Astrocyte (in vitro differentiated cells and primary cell): ENCODE measurements at regions not wholly inside any gene's neighbourhood (a gene's known extent, or its start where the extent isn't known, plus 50 kb on each side); places are given as distances from the start of the nearest gene placed in this dataset.

Experiments used
- DNase-seq: peaks from one replicate; pipeline ENCODE4 v3.0.0-alpha.2; 2010; ENCODE audit warnings: low read depth
- FAIRE-seq: peaks from 2 replicates; lab custom pipeline; 2011; peaks lifted over from hg19 to GRCh38; lab: Jason Lieb, UNC
- H2AFZ ChIP-seq: 2 replicates; pipeline ENCODE4 v1.6.0; 2012; ENCODE audit warnings: low read depth, low read length, inconsistent platforms
- H3K27ac ChIP-seq: 2 replicates; pipeline ENCODE4 v1.5.1; 2011; ENCODE audit warnings: low read depth, low read length, inconsistent platforms
- H3K27me3 ChIP-seq: 2 replicates; pipeline ENCODE4 v1.6.0; 2011; ENCODE audit warnings: low read length, inconsistent platforms; ENCODE audit not compliant: insufficient read depth
- H3K36me3 ChIP-seq: 2 replicates; pipeline ENCODE4 v1.5.1; 2011; ENCODE audit warnings: low read length, inconsistent platforms; ENCODE audit not compliant: insufficient read depth
- H3K4me1 ChIP-seq: 2 replicates; pipeline ENCODE4 v1.5.1; 2011; ENCODE audit warnings: low read length, inconsistent platforms; ENCODE audit not compliant: insufficient read depth
- H3K4me2 ChIP-seq: 2 replicates; pipeline ENCODE4 v1.6.0; 2012; ENCODE audit warnings: low read length, inconsistent platforms
- H3K4me3 ChIP-seq: 2 replicates; pipeline ENCODE4 v1.5.1; 2011; ENCODE audit warnings: low read depth, mild to moderate bottlenecking, low read length, inconsistent platforms; ENCODE audit not compliant: insufficient read depth
- H3K79me2 ChIP-seq: 2 replicates; pipeline ENCODE4 v1.6.0; 2012; ENCODE audit warnings: mild to moderate bottlenecking, low read length, inconsistent platforms; ENCODE audit not compliant: insufficient read depth
- H3K9ac ChIP-seq: 2 replicates; pipeline ENCODE4 v1.6.0; 2012; ENCODE audit warnings: mild to moderate bottlenecking, low read length, inconsistent platforms
- H3K9me3 ChIP-seq: 2 replicates; pipeline ENCODE4 v1.5.1; 2012; ENCODE audit warnings: low read depth, mild to moderate bottlenecking, low read length, inconsistent platforms; ENCODE audit not compliant: insufficient read depth
- H4K20me1 ChIP-seq: 2 replicates; pipeline ENCODE4 v1.6.0; 2012; ENCODE audit warnings: low read length, inconsistent platforms; ENCODE audit not compliant: insufficient read depth
- H3K27ac Mint-ChIP-seq: one replicate; pipeline ENCODE4 v1.8.0; 2021; ENCODE audit warnings: mild to moderate bottlenecking, mixed read lengths; ENCODE audit not compliant: unreplicated experiment
- H3K27me3 Mint-ChIP-seq: one replicate; pipeline ENCODE4 v1.8.0; 2021; ENCODE audit warnings: low read depth, mixed read lengths; ENCODE audit not compliant: unreplicated experiment
- H3K36me3 Mint-ChIP-seq: one replicate; pipeline ENCODE4 v1.8.0; 2021; ENCODE audit warnings: low read depth, mixed read lengths; ENCODE audit not compliant: unreplicated experiment
- H3K4me1 Mint-ChIP-seq: one replicate; pipeline ENCODE4 v1.8.0; 2021; ENCODE audit warnings: low read depth, mixed read lengths; ENCODE audit not compliant: unreplicated experiment
- H3K4me3 Mint-ChIP-seq: one replicate; pipeline ENCODE4 v1.8.0; 2021; ENCODE audit warnings: mild to moderate bottlenecking, moderate library complexity, mixed read lengths; ENCODE audit not compliant: unreplicated experiment
- H3K9me3 Mint-ChIP-seq: one replicate; pipeline ENCODE4 v1.8.0; 2021; ENCODE audit warnings: mild to moderate bottlenecking, mixed read lengths; ENCODE audit not compliant: unreplicated experiment
- CTCF ChIP-seq: IDR thresholded peaks from 2 replicates; pipeline ENCODE4 v1.5.1; 2011; ENCODE audit warnings: low read depth, mild to moderate bottlenecking, inconsistent platforms, low read length, moderate library complexity; ENCODE audit not compliant: insufficient read depth
- EZH2 ChIP-seq: IDR thresholded peaks from 2 replicates; pipeline ENCODE4 v1.6.1; 2012; ENCODE audit warnings: mild to moderate bottlenecking, low read length, inconsistent platforms; ENCODE audit not compliant: insufficient read depth

GRCh38 chr17:71375948-71376347 lies 744.9 kb upstream of the SOX9 start:
- Histone ChIP-seq H2AFZ (no peak overlapping the region), H3K9ac (no peak overlapping the region), H4K20me1 (no peaks in the 10 kb centered on the region), H3K79me2 (no peaks in the 10 kb centered on the region), H3K36me3 (no peaks in the 10 kb centered on the region), H3K4me3 (no peak overlapping the region), H3K4me2 (no peak overlapping the region), H3K9me3 (no peaks in the 10 kb centered on the region), H3K27ac (no peak overlapping the region), H3K27me3 (no peaks in the 10 kb centered on the region), H3K4me1 (no peaks in the 10 kb centered on the region)
- H3K4me1 Mint-ChIP-seq: no peaks in the 10 kb centered on the region
- H3K4me3 Mint-ChIP-seq: no peak overlapping the region
- DNase-seq: no peak
- TF ChIP-seq CTCF (no peak), EZH2 (no peak)
- FAIRE-seq: no peak
- H3K36me3 Mint-ChIP-seq: no peaks in the 10 kb centered on the region
- no peak overlapping the region for H3K27ac Mint-ChIP-seq
- H3K27me3 Mint-ChIP-seq: no peaks in the 10 kb centered on the region
- no peaks in the 10 kb centered on the region for H3K9me3 Mint-ChIP-seq

- H3K27me3 Mint-ChIP-seq: no peaks in the 10 kb centered on the region
- H3K36me3 ChIP-seq: no peaks in the 10 kb centered on the region
- H3K79me2 ChIP-seq: no peaks in the 10 kb centered on the region
- no peak overlapping the region for H3K27ac ChIP-seq
- FAIRE-seq: no peak
- TF ChIP-seq EZH2 (no peak), CTCF (no peak)
- no peaks in the 10 kb centered on the region for H3K9me3 Mint-ChIP-seq
- H3K27ac Mint-ChIP-seq: no peak overlapping the region
- no peak overlapping the region for H3K4me3 ChIP-seq
- H3K36me3 Mint-ChIP-seq: no peaks in the 10 kb centered on the region
- H3K4me1 Mint-ChIP-seq: no peaks in the 10 kb centered on the region
- no peaks in the 10 kb centered on the region for H4K20me1 ChIP-seq
- no peak overlapping the region for H3K4me2 ChIP-seq
- H3K9ac ChIP-seq: no peak overlapping the region
- H3K4me3 Mint-ChIP-seq: no peak overlapping the region
- H3K4me1 ChIP-seq: no peaks in the 10 kb centered on the region
- DNase-seq: no peak
- no peak overlapping the region for H2AFZ ChIP-seq
- no peaks in the 10 kb centered on the region for H3K9me3 ChIP-seq
- no peaks in the 10 kb centered on the region for H3K27me3 ChIP-seq
Measured at GRCh38 chr17:71376933-71377332, 743.9 kb upstream of the SOX9 start.

GRCh38 chr17:71378036-71378435 lies 742.8 kb upstream of the SOX9 start:
- DNase-seq (no peak), FAIRE-seq (no peak)
- H3K4me2 ChIP-seq: no peak overlapping the region
- H3K27ac Mint-ChIP-seq: no peak overlapping the region
- H3K36me3 Mint-ChIP-seq: no peaks in the 10 kb centered on the region
- H3K4me3 Mint-ChIP-seq: no peak overlapping the region
- no peaks in the 10 kb centered on the region for H3K27me3 Mint-ChIP-seq
- no peaks in the 10 kb centered on the region for H4K20me1 ChIP-seq
- H3K27ac ChIP-seq: no peak overlapping the region
- no peaks in the 10 kb centered on the region for H3K79me2 ChIP-seq
- H3K27me3 ChIP-seq: no peaks in the 10 kb centered on the region
- H3K4me3 ChIP-seq: no peak overlapping the region
- H3K9ac ChIP-seq: no peak overlapping the region
- no peaks in the 10 kb centered on the region for H3K4me1 Mint-ChIP-seq
- no peaks in the 10 kb centered on the region for H3K9me3 Mint-ChIP-seq
- H3K9me3 ChIP-seq: no peaks in the 10 kb centered on the region
- no peaks in the 10 kb centered on the region for H3K36me3 ChIP-seq
- H2AFZ ChIP-seq: no peak overlapping the region
- TF ChIP-seq CTCF (no peak), EZH2 (no peak)
- H3K4me1 ChIP-seq: no peaks in the 10 kb centered on the region
